ENCODE measurements at regions not wholly inside any gene's neighbourhood (a gene's known extent, or its start where the extent isn't known, plus 50 kb on each side); places are given as distances from the start of the nearest gene placed in this dataset.

GRCh38 chr3:181940703-181941102 is 229.0 kb downstream of the SOX2 start:
- no peaks in the 10 kb centered on the region for H3K4me1 ChIP-seq (ENCODE audit: insufficient read depth)
- WGBS: 35% methylated on average over 3 of the region's 3 CpGs
- H3K36me3 ChIP-seq (ENCODE audit: insufficient read depth): no peaks in the 10 kb centered on the region
- no peak overlapping the region for H3K4me3 ChIP-seq (ENCODE audit: low read depth, low read length)
- no peak for DNase-seq (ENCODE audit: extremely low spot score)
- H3K27ac ChIP-seq (ENCODE audit: low read depth): no peak overlapping the region

- DNase-seq (ENCODE audit: extremely low spot score): no peak
- no peak overlapping the region for H3K4me3 ChIP-seq (ENCODE audit: low read depth, low read length)
- H3K4me1 ChIP-seq (ENCODE audit: insufficient read depth): no peaks in the 10 kb centered on the region
- H3K27ac ChIP-seq (ENCODE audit: low read depth): no peak overlapping the region
- whole genome bisulfite sequencing: 8% methylated on average over 5 of the region's 5 CpGs
- H3K36me3 ChIP-seq (ENCODE audit: insufficient read depth): no peaks in the 10 kb centered on the region
Observed at GRCh38 chr3:181941250-181941649, 229.5 kb downstream of the SOX2 start.

DNA sequence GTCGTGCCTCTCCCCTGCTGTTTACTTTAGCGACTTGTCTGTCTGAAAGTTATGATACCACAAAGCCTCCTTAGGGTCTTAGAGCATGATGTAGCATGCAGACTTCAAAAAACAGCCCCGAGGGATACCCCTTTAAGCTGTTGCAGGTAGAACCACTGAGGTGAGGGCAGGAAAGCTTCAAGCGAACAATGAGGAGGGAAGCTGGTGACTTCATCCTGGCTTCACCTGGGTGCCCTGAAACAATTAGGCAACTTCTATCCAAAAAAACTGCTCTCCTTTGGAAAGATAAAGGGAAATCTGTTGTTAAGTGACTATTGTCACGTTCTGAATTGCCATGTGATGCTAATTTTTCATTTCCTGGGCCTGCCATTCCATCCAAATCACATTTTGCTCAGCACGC is 231.6 kb downstream of the SOX2 start:
- Histone ChIP-seq H3K4me1 (ENCODE audit: insufficient read depth) (no peaks in the 10 kb centered on the region), H3K4me3 (ENCODE audit: low read depth, low read length) (no peak overlapping the region), H3K27ac (ENCODE audit: low read depth) (no peak overlapping the region), H3K36me3 (ENCODE audit: insufficient read depth) (no peaks in the 10 kb centered on the region)
- 26% methylated on average over 6 of the region's 6 CpGs for WGBS
- no peak for DNase-seq (ENCODE audit: extremely low spot score)

GRCh38 chr3:181947606-181948005 is 235.9 kb downstream of the SOX2 start:
- WGBS: 27% methylated on average over 1 of the region's 1 CpG
- H3K4me1 ChIP-seq (ENCODE audit: insufficient read depth): no peaks in the 10 kb centered on the region
- no peak overlapping the region for H3K4me3 ChIP-seq (ENCODE audit: low read depth, low read length)
- no peak overlapping the region for H3K27ac ChIP-seq (ENCODE audit: low read depth)
- no peaks in the 10 kb centered on the region for H3K36me3 ChIP-seq (ENCODE audit: insufficient read depth)
- DNase-seq (ENCODE audit: extremely low spot score): no peak

- H3K4me1 ChIP-seq (ENCODE audit: insufficient read depth): no peaks in the 10 kb centered on the region
- H3K36me3 ChIP-seq (ENCODE audit: insufficient read depth): no peaks in the 10 kb centered on the region
- DNase-seq (ENCODE audit: extremely low spot score): no peak
- WGBS: 67% methylated on average over 2 of the region's 2 CpGs
- no peak overlapping the region for H3K27ac ChIP-seq (ENCODE audit: low read depth)
- H3K4me3 ChIP-seq (ENCODE audit: low read depth, low read length): no peak overlapping the region
Observed at GRCh38 chr3:181948286-181948685, 236.6 kb downstream of the SOX2 start.

DNA sequence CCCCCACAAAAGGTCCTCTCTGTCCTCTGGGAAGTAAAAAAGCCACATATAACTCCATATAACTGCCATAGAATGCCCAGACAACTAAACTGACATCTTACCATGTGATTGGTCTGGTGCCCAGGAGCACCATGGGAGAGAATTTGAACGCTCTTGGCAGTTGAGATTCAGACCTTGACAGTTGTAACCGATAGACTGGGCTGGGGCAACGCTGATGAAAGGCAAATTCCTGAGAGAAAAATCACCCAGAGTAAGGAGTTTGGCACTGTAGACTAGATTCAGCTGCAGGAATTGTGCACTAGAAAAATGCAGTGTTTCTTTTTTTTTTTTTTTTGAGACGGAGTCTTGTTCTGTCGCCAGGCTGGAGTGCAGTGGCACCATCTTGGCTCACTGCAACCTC is 240.5 kb downstream of the SOX2 start:
- Histone ChIP-seq H3K4me3 (ENCODE audit: low read depth, low read length) (no peak overlapping the region), H3K27ac (ENCODE audit: low read depth) (no peak overlapping the region), H3K36me3 (ENCODE audit: insufficient read depth) (no peaks in the 10 kb centered on the region), H3K4me1 (ENCODE audit: insufficient read depth) (no peaks in the 10 kb centered on the region)
- DNase-seq (ENCODE audit: extremely low spot score): no peak
- 89% methylated on average over 5 of the region's 5 CpGs for WGBS

DNA sequence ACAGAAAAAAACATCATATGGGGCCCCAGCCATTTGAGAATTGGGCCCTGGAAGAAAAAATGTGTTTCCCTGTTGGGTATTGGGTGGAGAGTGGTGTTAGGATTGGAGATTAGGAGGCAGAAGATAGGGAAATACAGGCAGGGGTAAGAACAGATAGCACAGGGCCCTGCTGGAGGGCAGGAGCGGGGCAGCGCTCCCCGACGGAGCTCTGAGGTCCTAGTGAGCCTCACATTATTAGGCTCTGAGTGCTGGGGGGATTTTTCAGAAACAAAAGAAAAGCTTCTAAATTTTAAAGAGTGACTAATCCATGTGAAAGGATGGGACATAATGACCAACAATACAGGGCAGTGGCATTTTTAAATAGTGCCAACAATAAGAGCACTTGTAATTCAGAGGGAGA is 241.2 kb downstream of the SOX2 start:
- WGBS: 79% methylated on average over 4 of the region's 4 CpGs
- Histone ChIP-seq H3K36me3 (ENCODE audit: insufficient read depth) (no peaks in the 10 kb centered on the region), H3K4me3 (ENCODE audit: low read depth, low read length) (no peak overlapping the region), H3K4me1 (ENCODE audit: insufficient read depth) (no peaks in the 10 kb centered on the region), H3K27ac (ENCODE audit: low read depth) (no peak overlapping the region)
- DNase-seq (ENCODE audit: extremely low spot score): no peak

DNA sequence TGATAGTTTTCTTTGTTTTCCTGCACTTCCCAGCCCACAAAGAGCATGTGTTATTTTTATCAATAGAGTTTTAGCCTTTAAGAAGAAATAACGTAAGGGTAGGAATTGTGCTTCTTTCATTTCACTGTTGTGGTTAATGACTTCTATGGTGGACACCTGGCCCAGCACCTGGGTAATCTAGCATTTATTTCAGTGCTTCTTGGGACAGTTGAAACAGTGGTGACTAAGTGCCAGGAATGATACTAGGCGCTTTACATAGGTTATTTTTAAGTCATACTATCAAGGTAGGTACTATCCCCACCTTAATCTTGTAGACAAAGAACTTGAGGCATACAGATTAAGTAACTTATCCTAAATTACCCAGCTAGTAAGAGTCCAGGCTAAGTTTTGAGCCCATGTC is 243.8 kb downstream of the SOX2 start:
- Histone ChIP-seq H3K36me3 (ENCODE audit: insufficient read depth) (no peaks in the 10 kb centered on the region), H3K4me3 (ENCODE audit: low read depth, low read length) (no peak overlapping the region), H3K27ac (ENCODE audit: low read depth) (no peak overlapping the region), H3K4me1 (ENCODE audit: insufficient read depth) (no peaks in the 10 kb centered on the region)
- DNase-seq (ENCODE audit: extremely low spot score): no peak
- WGBS: 82% methylated on average over 2 of the region's 2 CpGs

DNA sequence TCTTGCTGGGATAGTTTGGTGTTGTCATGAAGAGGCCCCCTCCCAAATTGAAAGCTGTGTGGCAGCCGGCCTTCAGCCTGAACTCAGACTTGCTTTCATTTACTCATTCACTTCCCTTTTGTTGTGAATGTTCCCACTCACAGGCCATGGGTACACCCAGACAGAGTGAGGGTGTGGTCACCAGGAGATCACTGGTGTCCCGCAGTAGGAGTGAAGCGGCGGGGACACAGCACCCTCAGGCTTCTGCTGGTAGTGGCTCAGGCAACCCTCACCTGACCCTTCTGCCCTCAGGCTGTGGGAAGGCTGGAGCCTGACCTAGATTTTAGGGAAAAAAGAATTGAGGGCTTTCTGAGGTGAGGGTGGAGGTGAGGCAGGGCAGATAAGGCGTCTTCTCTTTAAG is 244.4 kb downstream of the SOX2 start:
- Histone ChIP-seq H3K27ac (ENCODE audit: low read depth) (no peak overlapping the region), H3K4me1 (ENCODE audit: insufficient read depth) (no peaks in the 10 kb centered on the region), H3K4me3 (ENCODE audit: low read depth, low read length) (no peak overlapping the region), H3K36me3 (ENCODE audit: insufficient read depth) (no peaks in the 10 kb centered on the region)
- DNase-seq (ENCODE audit: extremely low spot score): no peak
- WGBS: 87% methylated on average over 5 of the region's 5 CpGs

GRCh38 chr3:181966393-181966792 is 254.7 kb downstream of the SOX2 start:
- Histone ChIP-seq H3K4me3 (ENCODE audit: low read depth, low read length) (no peak overlapping the region), H3K27ac (ENCODE audit: low read depth) (no peak overlapping the region), H3K36me3 (ENCODE audit: insufficient read depth) (no peaks in the 10 kb centered on the region), H3K4me1 (ENCODE audit: insufficient read depth) (no peaks in the 10 kb centered on the region)
- WGBS: 39% methylated on average over 4 of the region's 4 CpGs
- no peak for DNase-seq (ENCODE audit: extremely low spot score)

GRCh38 chr3:181969925-181970324 is 258.2 kb downstream of the SOX2 start:
- H3K4me1 ChIP-seq (ENCODE audit: insufficient read depth): no peaks in the 10 kb centered on the region
- H3K36me3 ChIP-seq (ENCODE audit: insufficient read depth): no peaks in the 10 kb centered on the region
- H3K4me3 ChIP-seq (ENCODE audit: low read depth, low read length): no peak overlapping the region

GRCh38 chr3:181971424-181971823 is 259.7 kb downstream of the SOX2 start:
- no peak overlapping the region for H3K4me3 ChIP-seq (ENCODE audit: low read depth, low read length)
- no peak for DNase-seq (ENCODE audit: extremely low spot score)
- H3K4me1 ChIP-seq (ENCODE audit: insufficient read depth): no peaks in the 10 kb centered on the region
- no peak overlapping the region for H3K27ac ChIP-seq (ENCODE audit: low read depth)
- 65% methylated on average over 2 of the region's 2 CpGs for WGBS
- H3K36me3 ChIP-seq (ENCODE audit: insufficient read depth): no peaks in the 10 kb centered on the region

More at GRCh38 chr3:181969925-181970324, 258.2 kb downstream of the SOX2 start:
- DNase-seq (ENCODE audit: extremely low spot score): no peak
- WGBS: 83% methylated on average over 3 of the region's 3 CpGs
- no peak overlapping the region for H3K27ac ChIP-seq (ENCODE audit: low read depth)

DNA sequence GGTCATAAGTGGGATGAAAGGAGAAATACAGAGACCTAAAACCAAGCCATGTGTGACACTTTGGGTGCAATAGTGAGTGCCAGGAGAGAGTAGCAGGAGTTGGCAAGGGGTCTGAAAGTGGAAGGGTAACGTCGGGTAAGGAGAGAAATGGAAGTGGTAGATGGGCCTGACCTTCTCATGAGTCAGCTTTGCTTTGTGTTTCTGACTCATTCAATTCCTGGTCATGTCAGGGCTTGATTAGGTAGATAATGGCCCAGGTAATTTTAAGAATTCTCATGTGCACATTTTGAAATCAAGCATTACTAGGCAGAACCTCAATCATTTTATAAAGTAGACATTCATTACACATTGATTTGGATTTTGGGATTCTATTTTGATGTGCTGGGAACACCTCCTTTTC is 262.5 kb downstream of the SOX2 start:
- no peak overlapping the region for H3K27ac ChIP-seq (ENCODE audit: low read depth)
- 86% methylated on average over 2 of the region's 2 CpGs for WGBS
- H3K4me1 ChIP-seq (ENCODE audit: insufficient read depth): no peaks in the 10 kb centered on the region
- no peak for DNase-seq (ENCODE audit: extremely low spot score)
- no peak overlapping the region for H3K4me3 ChIP-seq (ENCODE audit: low read depth, low read length)
- no peaks in the 10 kb centered on the region for H3K36me3 ChIP-seq (ENCODE audit: insufficient read depth)

GRCh38 chr3:181976526-181976925 is 264.8 kb downstream of the SOX2 start:
- 53% methylated on average over 1 of the region's 1 CpG for WGBS
- no peaks in the 10 kb centered on the region for H3K4me1 ChIP-seq (ENCODE audit: insufficient read depth)
- no peaks in the 10 kb centered on the region for H3K36me3 ChIP-seq (ENCODE audit: insufficient read depth)
- H3K27ac ChIP-seq (ENCODE audit: low read depth): no peak overlapping the region
- H3K4me3 ChIP-seq (ENCODE audit: low read depth, low read length): no peak overlapping the region
- DNase-seq (ENCODE audit: extremely low spot score): no peak

DNA sequence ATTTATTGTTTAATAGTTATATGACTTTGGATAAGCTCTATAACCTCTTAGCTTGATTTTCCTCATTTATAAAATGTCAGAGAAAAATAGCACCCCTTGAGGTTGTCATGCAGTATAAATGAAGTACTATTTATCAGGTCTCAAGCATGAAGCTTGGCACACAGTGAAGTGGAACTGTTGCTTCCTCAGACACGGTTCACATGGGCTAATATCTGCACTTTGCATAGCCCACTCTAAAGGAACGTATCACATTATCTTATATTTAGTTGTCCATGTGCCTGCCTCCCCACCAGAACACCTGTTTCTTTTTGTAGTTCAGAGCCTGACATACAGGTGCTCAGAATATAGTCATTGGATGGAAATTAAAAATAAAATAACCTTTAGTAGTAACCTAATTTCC is 273.7 kb downstream of the SOX2 start:
- H3K36me3 ChIP-seq (ENCODE audit: insufficient read depth): no peaks in the 10 kb centered on the region
- no peaks in the 10 kb centered on the region for H3K4me1 ChIP-seq (ENCODE audit: insufficient read depth)
- WGBS: 82% methylated on average over 2 of the region's 2 CpGs
- no peak for DNase-seq (ENCODE audit: extremely low spot score)
- H3K27ac ChIP-seq (ENCODE audit: low read depth): no peak overlapping the region
- H3K4me3 ChIP-seq (ENCODE audit: low read depth, low read length): no peak overlapping the region
